Fibroblast of pulmonary artery (primary cell): ENCODE measurements at regions not wholly inside any gene's neighbourhood (a gene's known extent, or its start where the extent isn't known, plus 50 kb on each side); places are given as distances from the start of the nearest gene placed in this dataset.

Experiments used
- DNase-seq: peaks from one replicate; pipeline ENCODE4 v3.0.0-alpha.2; 2010; ENCODE audit warnings: low read depth
- H3K4me3 ChIP-seq: replicated peaks from 2 replicates; pipeline ENCODE4 v1.5.1; 2011; ENCODE audit warnings: low read depth, mild to moderate bottlenecking, control low read depth, low read length, moderate library complexity
- CTCF ChIP-seq: IDR thresholded peaks from 2 replicates; pipeline ENCODE4 v1.5.1; 2011; ENCODE audit warnings: mild to moderate bottlenecking, control low read depth, low read length, inconsistent platforms; ENCODE audit errors: missing control alignments

- no peak overlapping the region for H3K4me3 ChIP-seq
- no peak for DNase-seq
- no peak for TF ChIP-seq CTCF
Measured at GRCh38 chr12:20205854-20206253, 162.5 kb upstream of the PDE3A start.

DNA sequence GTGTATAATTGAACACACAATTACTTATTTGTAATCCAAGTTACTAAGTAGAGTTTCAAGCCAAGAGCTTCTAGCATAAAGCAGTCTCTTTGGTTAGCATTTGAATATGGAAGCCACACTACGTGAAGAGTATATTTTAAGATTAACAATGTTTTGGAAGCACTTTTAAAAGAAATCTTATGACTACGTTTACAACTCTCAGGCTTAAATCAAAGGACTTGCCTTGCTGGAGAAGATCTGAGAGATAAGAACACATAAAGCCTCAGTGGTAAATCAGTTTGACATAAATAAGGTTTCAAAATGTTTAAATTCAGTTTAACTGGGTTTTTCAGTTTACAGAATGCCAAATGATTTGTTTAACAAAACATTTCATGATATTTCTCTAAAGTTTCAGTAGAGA, 161.9 kb upstream of the PDE3A start:
- TF ChIP-seq CTCF: no peak
- no peak for DNase-seq
- H3K4me3 ChIP-seq: no peak overlapping the region

GRCh38 chr12:20210621-20211215, 157.6 kb upstream of the PDE3A start:
- H3K4me3 ChIP-seq: no peak overlapping the region
- DNase-seq: no peak
- TF ChIP-seq CTCF: no peak

DNA sequence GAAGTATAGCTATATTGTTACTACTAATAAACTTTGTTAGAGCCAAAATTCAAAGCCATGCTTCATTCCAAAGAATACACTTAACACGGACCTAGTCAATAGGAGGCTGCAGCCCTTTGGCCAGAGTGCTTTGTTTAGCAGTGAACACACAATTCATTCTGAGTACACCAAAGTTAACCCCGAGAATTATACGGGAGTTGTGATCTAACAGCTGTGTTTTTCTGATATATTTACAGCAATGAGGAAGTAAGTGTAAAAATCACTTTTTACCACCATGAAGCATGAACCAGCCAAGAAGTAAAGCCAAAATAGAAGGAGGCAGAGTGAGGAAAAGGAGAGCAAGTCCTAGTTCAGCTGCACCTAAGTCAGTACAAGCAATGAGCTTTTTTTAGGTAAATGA, 156.8 kb upstream of the PDE3A start:
- no peak for TF ChIP-seq CTCF
- DNase-seq: peak; percentile 11
- no peak overlapping the region for H3K4me3 ChIP-seq

- peak overlapping the region; percentile 13 for H3K4me3 ChIP-seq
- DNase-seq: peak; percentile 80
- TF ChIP-seq CTCF: no peak
Measured at GRCh38 chr12:20211981-20212421, 156.3 kb upstream of the PDE3A start.

- H3K4me3 ChIP-seq: peak overlapping the region; percentile 13
- no peak for TF ChIP-seq CTCF
- DNase-seq: peak; percentile 100
Measured at GRCh38 chr12:20212658-20213555, 155.4 kb upstream of the PDE3A start.
